ENCODE measurements at regions not wholly inside any gene's neighbourhood (a gene's known extent, or its start where the extent isn't known, plus 50 kb on each side); places are given as distances from the start of the nearest gene placed in this dataset.

- intact Hi-C loops (cut with DNase I): no loop called here
- DNase-seq (ENCODE audit: low spot score): no peak
Observed at GRCh38 chr1:88224906-88225305, 459.2 kb upstream of the PKN2 start.

DNA sequence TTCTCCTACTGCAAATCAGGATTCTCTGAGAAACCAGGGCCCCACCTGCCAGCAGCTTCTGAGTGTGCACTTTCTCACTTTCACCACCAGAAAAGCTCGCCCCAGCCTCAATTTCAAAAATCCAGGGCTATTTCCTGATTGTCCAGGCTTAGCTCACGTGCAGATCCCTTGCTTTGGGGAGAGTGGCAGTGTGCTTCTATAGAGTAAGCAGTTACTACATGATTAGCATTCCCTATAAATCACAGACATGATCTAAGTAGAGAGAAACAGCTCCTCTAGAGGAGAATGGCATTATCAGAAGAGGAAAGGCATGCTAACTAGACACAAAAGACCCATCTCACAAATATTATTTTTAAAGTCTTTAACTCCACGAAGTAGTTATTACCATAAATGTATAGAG is 456.0 kb upstream of the PKN2 start:
- intact Hi-C loops (cut with DNase I): no loop called here
- no peak for DNase-seq (ENCODE audit: low spot score)

DNA sequence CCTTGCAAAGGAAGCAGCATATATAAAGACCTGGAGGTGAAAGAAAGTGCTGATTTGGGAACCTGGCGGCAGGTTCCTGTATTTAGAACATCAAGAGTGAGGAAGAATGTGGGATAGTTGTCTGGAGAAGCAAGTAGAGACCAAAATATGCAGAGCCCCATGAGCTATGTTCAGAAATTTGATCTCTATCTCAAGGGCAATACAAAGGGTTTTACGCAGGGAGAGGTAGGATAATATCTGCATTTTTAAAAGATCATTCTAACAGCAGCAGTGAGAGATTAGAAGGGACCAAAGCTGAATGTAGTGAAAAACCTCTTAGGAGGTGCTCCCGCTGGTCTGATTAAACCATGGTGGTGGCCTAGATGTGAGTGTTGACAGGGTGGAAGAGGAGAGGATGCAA is 453.9 kb upstream of the PKN2 start:
- DNase-seq (ENCODE audit: low spot score): no peak
- intact Hi-C loops (cut with DNase I): no loop called here

- DNase-seq (ENCODE audit: low spot score): no peak
- intact Hi-C loops (cut with DNase I): no loop called here
Observed at GRCh38 chr1:88237058-88237457, 447.0 kb upstream of the PKN2 start.

DNA sequence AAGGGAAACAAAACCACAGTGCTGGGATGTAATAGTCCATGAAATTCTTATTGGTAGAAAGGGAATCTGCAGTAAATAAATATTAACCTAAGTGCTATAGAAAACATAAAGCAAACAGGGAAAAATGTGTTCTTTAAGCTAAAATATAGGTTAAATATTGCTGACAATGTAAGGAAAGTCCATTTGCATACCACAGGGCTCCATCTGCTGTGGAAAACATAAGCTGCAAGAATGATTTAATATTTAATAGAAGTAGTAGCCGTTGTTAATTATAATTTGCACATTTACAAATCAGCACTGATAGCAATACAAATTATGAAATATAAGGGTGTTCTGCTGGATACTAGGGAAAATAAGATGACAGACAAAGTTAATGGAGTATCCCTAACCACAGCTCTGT is 444.9 kb upstream of the PKN2 start:
- intact Hi-C loops (cut with DNase I): no loop called here
- no peak for DNase-seq (ENCODE audit: low spot score)

GRCh38 chr1:88247666-88248065 is 436.4 kb upstream of the PKN2 start:
- intact Hi-C loops (cut with DNase I): no loop called here
- no peak for DNase-seq (ENCODE audit: low spot score)

DNA sequence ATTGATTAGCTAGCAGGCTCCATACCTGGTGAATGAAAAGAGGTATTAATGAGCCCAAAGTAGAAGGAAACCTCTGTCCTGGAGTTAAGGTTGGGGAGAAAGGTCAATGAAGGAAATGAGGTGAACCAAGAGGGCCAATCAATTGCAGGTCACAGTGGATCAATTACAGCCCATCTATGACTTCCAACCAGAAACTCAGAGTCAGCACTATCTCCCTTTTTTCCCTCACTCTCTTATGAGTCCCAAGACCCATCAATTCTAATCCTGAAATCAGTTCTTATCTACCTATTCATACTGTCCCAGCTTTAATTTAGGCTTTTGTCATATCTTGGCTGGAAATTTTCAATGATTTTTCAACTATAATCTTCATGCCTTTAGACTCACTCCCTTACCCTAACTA is 433.2 kb upstream of the PKN2 start:
- DNase-seq (ENCODE audit: low spot score): no peak
- intact Hi-C loops (cut with DNase I): no loop called here

- intact Hi-C loops (cut with DNase I): no loop called here
- no peak for DNase-seq (ENCODE audit: low spot score)
Observed at GRCh38 chr1:88252745-88253144, 431.3 kb upstream of the PKN2 start.

DNA sequence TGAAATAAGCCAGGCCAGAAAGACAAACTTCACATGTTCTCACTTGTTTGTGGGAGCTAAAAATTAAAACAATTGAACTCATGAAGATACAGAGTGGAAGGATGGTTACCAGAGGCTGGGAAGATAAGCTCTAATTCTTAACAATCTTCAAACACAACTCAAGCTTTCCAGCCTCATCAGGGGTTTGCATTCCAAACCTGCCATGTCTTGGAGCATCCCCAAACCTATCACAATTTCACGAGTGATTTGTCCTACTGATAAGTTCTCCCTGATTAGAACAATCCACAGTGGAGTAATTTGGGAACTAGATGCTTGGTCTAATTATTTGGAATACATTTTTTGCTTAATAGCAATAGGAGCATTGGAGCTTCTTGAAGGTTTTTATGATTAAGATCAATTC is 418.5 kb upstream of the PKN2 start:
- DNase-seq (ENCODE audit: low spot score): no peak
- intact Hi-C loops (cut with DNase I): no loop called here

DNA sequence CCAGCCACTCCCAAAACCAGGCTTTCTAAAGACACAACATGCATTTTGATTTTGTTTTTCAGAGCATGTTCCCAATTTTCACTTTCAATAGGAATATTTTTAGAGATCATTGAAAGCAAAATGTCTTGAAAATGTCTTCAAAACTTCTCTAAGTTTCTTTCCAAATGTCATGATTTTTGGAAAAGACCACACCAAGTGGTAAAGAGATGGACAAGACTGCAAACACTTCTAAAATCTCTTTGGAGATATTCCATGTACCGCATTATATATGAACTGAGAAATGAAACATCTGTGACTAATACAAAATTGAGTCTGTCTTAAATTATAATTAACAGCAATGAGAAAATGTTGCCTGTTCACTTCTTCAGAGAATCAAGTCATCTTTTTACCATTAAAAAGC is 418.0 kb upstream of the PKN2 start:
- intact Hi-C loops (cut with DNase I): no loop called here
- DNase-seq (ENCODE audit: low spot score): no peak

GRCh38 chr1:88272216-88272615 is 411.9 kb upstream of the PKN2 start:
- no peak for DNase-seq (ENCODE audit: low spot score)
- intact Hi-C loops (cut with DNase I): no loop called here

- intact Hi-C loops (cut with DNase I): no loop called here
Observed at GRCh38 chr1:88274431-88274830, 409.6 kb upstream of the PKN2 start.

GRCh38 chr1:88275259-88275862 is 408.7 kb upstream of the PKN2 start:
- intact Hi-C loops (cut with DNase I): no loop called here
- DNase-seq (ENCODE audit: low spot score): no peak

More at GRCh38 chr1:88274431-88274830, 409.6 kb upstream of the PKN2 start:
- no peak for DNase-seq (ENCODE audit: low spot score)

DNA sequence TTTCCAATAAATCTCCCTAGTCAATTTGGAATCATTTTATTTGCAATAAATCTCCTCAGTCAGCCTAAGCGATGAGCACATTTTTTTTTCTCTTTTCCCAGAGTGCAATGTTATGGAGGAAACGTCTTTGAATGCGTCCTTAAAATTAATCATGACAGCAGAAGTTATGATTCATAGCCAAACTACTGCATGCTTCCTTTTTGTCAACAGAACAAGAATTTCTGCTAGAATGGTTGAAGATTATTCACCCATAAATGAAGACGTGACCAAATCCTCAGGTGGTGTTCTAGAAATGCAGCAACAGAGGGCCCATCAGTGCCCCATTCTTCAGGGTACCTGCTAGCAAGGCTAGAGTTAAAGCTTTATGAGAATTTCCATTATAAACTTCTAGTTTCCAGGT is 407.9 kb upstream of the PKN2 start:
- no peak for DNase-seq (ENCODE audit: low spot score)
- intact Hi-C loops (cut with DNase I): no loop called here

DNA sequence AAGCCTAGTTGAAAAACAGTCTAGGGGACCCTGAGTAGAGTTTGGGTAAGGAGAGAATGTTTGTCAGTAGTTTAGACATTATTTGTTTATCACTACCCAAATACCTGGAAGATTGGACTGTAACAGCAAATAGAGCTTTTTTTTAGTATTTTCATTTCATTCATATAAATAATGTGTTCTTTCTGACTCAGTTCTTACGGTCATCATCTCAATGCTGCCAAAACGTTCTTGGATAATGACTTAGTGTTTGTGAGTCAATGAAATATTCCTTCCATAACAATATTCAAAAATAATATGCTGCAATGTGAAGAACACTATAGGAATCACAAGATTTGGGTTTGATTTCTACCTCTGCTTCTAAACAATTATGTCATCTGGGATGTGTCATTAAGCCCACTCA is 400.0 kb upstream of the PKN2 start:
- intact Hi-C loops (cut with DNase I): no loop called here

GRCh38 chr1:88284666-88285366 is 399.3 kb upstream of the PKN2 start:
- DNase-seq (ENCODE audit: low spot score): no peak
- intact Hi-C loops (cut with DNase I): no loop called here

More for the DNA sequence above, 400.0 kb upstream of the PKN2 start:
- no peak for DNase-seq (ENCODE audit: low spot score)

DNA sequence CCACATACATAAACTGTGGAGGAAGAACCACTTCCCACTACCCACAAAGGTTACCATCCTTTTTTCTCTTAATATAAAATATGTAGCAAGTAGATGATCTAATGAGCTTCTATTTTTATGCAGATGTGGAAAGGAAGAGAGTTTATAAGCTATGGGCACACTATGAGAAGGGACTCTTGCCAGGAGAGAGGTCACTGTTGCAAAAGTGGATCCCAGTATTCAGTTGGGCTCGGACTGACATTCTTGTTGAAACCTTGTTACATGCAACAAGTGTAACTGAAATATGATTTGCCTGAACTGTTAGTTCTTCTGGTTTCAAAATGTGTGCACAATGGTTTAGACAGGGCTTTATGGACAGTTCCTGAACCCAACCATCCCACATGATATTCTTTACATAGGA is 397.4 kb upstream of the PKN2 start:
- intact Hi-C loops (cut with DNase I): no loop called here
- DNase-seq (ENCODE audit: low spot score): no peak

- no peak for DNase-seq (ENCODE audit: low spot score)
- intact Hi-C loops (cut with DNase I): no loop called here
Observed at GRCh38 chr1:88288571-88288970, 395.5 kb upstream of the PKN2 start.

DNA sequence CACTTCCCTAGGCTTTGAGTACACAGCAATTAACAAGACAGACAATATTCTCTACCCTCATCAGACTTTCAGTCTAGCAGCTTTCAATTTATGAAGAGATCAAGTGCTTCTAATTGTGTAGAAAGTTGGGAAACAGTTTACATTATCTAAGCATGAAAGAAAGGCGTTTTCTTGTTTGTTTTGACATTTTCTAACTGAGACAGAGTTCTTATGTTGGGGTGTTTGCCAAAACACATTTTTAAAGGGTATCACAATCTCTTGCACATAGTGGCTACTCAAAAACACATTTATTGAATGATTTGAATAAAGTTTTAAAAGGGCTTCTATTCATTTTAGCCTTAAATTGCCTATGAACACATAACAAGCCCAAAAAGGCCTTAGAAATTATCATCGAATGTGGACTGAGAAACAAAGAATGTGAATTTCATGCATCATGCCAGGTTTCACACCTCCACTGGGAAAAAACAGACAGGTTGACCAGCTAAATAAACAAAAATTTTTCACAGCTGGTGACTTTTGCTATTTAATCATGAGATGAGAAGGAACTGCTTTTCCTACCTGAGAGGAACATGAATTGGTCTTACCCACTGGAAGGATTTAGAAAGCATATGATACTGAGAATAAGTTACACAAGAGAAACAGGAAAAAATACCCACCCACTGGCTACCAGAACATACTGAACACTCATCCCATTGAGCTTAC is 394.5 kb upstream of the PKN2 start:
- DNase-seq (ENCODE audit: low spot score): no peak
- intact Hi-C loops (cut with DNase I): loop anchor here in 1 of 2 donors (10.0 kb wide), 1 partner anchor 995 kb away; no protein-coding TSS in a partner anchor

GRCh38 chr1:88291611-88292354 is 392.3 kb upstream of the PKN2 start:
- DNase-seq (ENCODE audit: low spot score): no peak
- intact Hi-C loops (cut with DNase I): loop anchor here in 1 of 2 donors (10.0 kb wide), 1 partner anchor 997 kb away; no protein-coding TSS in a partner anchor
